Adipocyte (in vitro differentiated cells): ENCODE measurements at regions not wholly inside any gene's neighbourhood (a gene's known extent, or its start where the extent isn't known, plus 50 kb on each side); places are given as distances from the start of the nearest gene placed in this dataset.

Source experiments
- DNase-seq: peaks from one replicate; pipeline ENCODE4 v3.0.0-alpha.2; 2015; ENCODE audit warnings: low read depth
- H3K27me3 ChIP-seq: replicated peaks from 2 replicates; pipeline ENCODE4 v1.7.0; 2013; ENCODE audit warnings: mild to moderate bottlenecking, low read length, moderate library complexity; ENCODE audit not compliant: control insufficient read depth, insufficient read depth
- H3K36me3 ChIP-seq: 2 replicates; pipeline ENCODE4 v1.7.0; 2013; ENCODE audit warnings: low read length, mild to moderate bottlenecking, moderate library complexity; ENCODE audit not compliant: control insufficient read depth, insufficient read depth, severe bottlenecking
- H3K4me1 ChIP-seq: 2 replicates; pipeline ENCODE4 v1.7.0; 2013; ENCODE audit warnings: mild to moderate bottlenecking, low read length, moderate library complexity; ENCODE audit not compliant: control insufficient read depth, insufficient read depth
- H3K4me3 ChIP-seq: 2 replicates; pipeline ENCODE4 v1.7.0; 2013; ENCODE audit warnings: mild to moderate bottlenecking, low read length, moderate library complexity
- H3K9ac ChIP-seq: 2 replicates; pipeline ENCODE4 v1.7.0; 2013; ENCODE audit warnings: mild to moderate bottlenecking, low read length, moderate library complexity
- H3K9me3 ChIP-seq: 2 replicates; pipeline ENCODE4 v1.7.0; 2013; ENCODE audit warnings: mild to moderate bottlenecking, low read length, moderate library complexity; ENCODE audit not compliant: control insufficient read depth

- Histone ChIP-seq H3K4me1 (no peaks in the 10 kb centered on the region), H3K4me3 (no peak overlapping the region), H3K27me3 (no peaks in the 10 kb centered on the region), H3K9me3 (no peaks in the 10 kb centered on the region), H3K36me3 (no peaks in the 10 kb centered on the region), H3K9ac (no peak overlapping the region)
- DNase-seq: no peak
Measured at GRCh38 chr16:7957151-7957550, 624.5 kb downstream of the RBFOX1 start.

GRCh38 chr16:7953360-7953759, 620.7 kb downstream of the RBFOX1 start:
- no peaks in the 10 kb centered on the region for H3K27me3 ChIP-seq
- no peaks in the 10 kb centered on the region for H3K9me3 ChIP-seq
- no peak overlapping the region for H3K4me3 ChIP-seq

GRCh38 chr16:7946142-7946541, 613.5 kb downstream of the RBFOX1 start:
- Histone ChIP-seq H3K9me3 (peaks cover 2% of the 10 kb centered on the region), H3K4me3 (no peak overlapping the region), H3K4me1 (no peaks in the 10 kb centered on the region), H3K36me3 (no peaks in the 10 kb centered on the region), H3K27me3 (no peaks in the 10 kb centered on the region), H3K9ac (no peak overlapping the region)
- DNase-seq: no peak

More at GRCh38 chr16:7953360-7953759, 620.7 kb downstream of the RBFOX1 start:
- DNase-seq: no peak
- Histone ChIP-seq H3K4me1 (no peaks in the 10 kb centered on the region), H3K36me3 (no peaks in the 10 kb centered on the region), H3K9ac (no peak overlapping the region)

GRCh38 chr16:7938175-7938574, 605.5 kb downstream of the RBFOX1 start:
- peaks cover 1% of the 10 kb centered on the region for H3K9me3 ChIP-seq
- no peak overlapping the region for H3K4me3 ChIP-seq
- no peak overlapping the region for H3K9ac ChIP-seq
- no peak for DNase-seq
- H3K4me1 ChIP-seq: no peaks in the 10 kb centered on the region
- no peaks in the 10 kb centered on the region for H3K36me3 ChIP-seq
- H3K27me3 ChIP-seq: no peaks in the 10 kb centered on the region

- no peak overlapping the region for H3K4me3 ChIP-seq
- no peaks in the 10 kb centered on the region for H3K9me3 ChIP-seq
- no peak for DNase-seq
- H3K4me1 ChIP-seq: no peaks in the 10 kb centered on the region
- H3K36me3 ChIP-seq: no peaks in the 10 kb centered on the region
- no peak overlapping the region for H3K9ac ChIP-seq
- no peaks in the 10 kb centered on the region for H3K27me3 ChIP-seq
Measured at GRCh38 chr16:7921345-7921744, 588.7 kb downstream of the RBFOX1 start.

GRCh38 chr16:7919782-7920181, 587.1 kb downstream of the RBFOX1 start:
- H3K9me3 ChIP-seq: no peaks in the 10 kb centered on the region
- H3K27me3 ChIP-seq: no peaks in the 10 kb centered on the region
- no peak overlapping the region for H3K9ac ChIP-seq
- no peaks in the 10 kb centered on the region for H3K36me3 ChIP-seq
- H3K4me1 ChIP-seq: no peaks in the 10 kb centered on the region
- DNase-seq: no peak
- H3K4me3 ChIP-seq: no peak overlapping the region

- Histone ChIP-seq H3K4me3 (no peak overlapping the region), H3K9ac (no peak overlapping the region), H3K36me3 (no peaks in the 10 kb centered on the region), H3K9me3 (no peaks in the 10 kb centered on the region), H3K27me3 (no peaks in the 10 kb centered on the region), H3K4me1 (no peaks in the 10 kb centered on the region)
- DNase-seq: no peak
Measured at GRCh38 chr16:7914748-7915147, 582.1 kb downstream of the RBFOX1 start.

- no peak overlapping the region for H3K9ac ChIP-seq
- no peaks in the 10 kb centered on the region for H3K27me3 ChIP-seq
- H3K4me1 ChIP-seq: no peaks in the 10 kb centered on the region
- no peaks in the 10 kb centered on the region for H3K9me3 ChIP-seq
- no peak overlapping the region for H3K4me3 ChIP-seq
- H3K36me3 ChIP-seq: no peaks in the 10 kb centered on the region
- no peak for DNase-seq
Measured at GRCh38 chr16:7912132-7912531, 579.5 kb downstream of the RBFOX1 start.

- H3K36me3 ChIP-seq: no peaks in the 10 kb centered on the region
- H3K9me3 ChIP-seq: no peaks in the 10 kb centered on the region
- H3K4me3 ChIP-seq: no peak overlapping the region
- no peaks in the 10 kb centered on the region for H3K27me3 ChIP-seq
- DNase-seq: no peak
- no peaks in the 10 kb centered on the region for H3K4me1 ChIP-seq
- no peak overlapping the region for H3K9ac ChIP-seq
Measured at GRCh38 chr16:7910116-7910515, 577.5 kb downstream of the RBFOX1 start.

GRCh38 chr16:7888411-7888810, 555.8 kb downstream of the RBFOX1 start:
- DNase-seq: no peak
- no peak overlapping the region for H3K4me3 ChIP-seq

GRCh38 chr16:7887316-7887715, 554.7 kb downstream of the RBFOX1 start:
- no peak for DNase-seq
- Histone ChIP-seq H3K36me3 (no peaks in the 10 kb centered on the region), H3K4me3 (no peak overlapping the region), H3K9ac (no peak overlapping the region), H3K9me3 (no peaks in the 10 kb centered on the region), H3K4me1 (no peaks in the 10 kb centered on the region), H3K27me3 (no peaks in the 10 kb centered on the region)

More at GRCh38 chr16:7888411-7888810, 555.8 kb downstream of the RBFOX1 start:
- Histone ChIP-seq H3K4me1 (no peaks in the 10 kb centered on the region), H3K36me3 (no peaks in the 10 kb centered on the region), H3K9me3 (no peaks in the 10 kb centered on the region), H3K27me3 (no peaks in the 10 kb centered on the region), H3K9ac (no peak overlapping the region)

GRCh38 chr16:7871979-7872378, 539.3 kb downstream of the RBFOX1 start:
- Histone ChIP-seq H3K4me3 (no peak overlapping the region), H3K4me1 (no peaks in the 10 kb centered on the region), H3K27me3 (no peaks in the 10 kb centered on the region), H3K9ac (no peak overlapping the region), H3K9me3 (no peaks in the 10 kb centered on the region), H3K36me3 (no peaks in the 10 kb centered on the region)
- DNase-seq: no peak
